Esophagus squamous epithelium (tissue), 4 donors: ENCODE measurements at regions not wholly inside any gene's neighbourhood (a gene's known extent, or its start where the extent isn't known, plus 50 kb on each side); places are given as distances from the start of the nearest gene placed in this dataset.

ENCODE experiments used
- CTCF ChIP-seq, 6 experiments: fragments of 450-650 bp in 4 of 6; fragments of 200-600 bp in 2 of 6; sonication (generic) in 2 of 6; IDR thresholded peaks; one replicate each; pipeline ENCODE4 v1.5.1; 2016 to 2019; ENCODE audit warnings: antibody characterized with exemption in 6 of 6, mild to moderate bottlenecking in 4 of 6, moderate library complexity in 4 of 6
- POLR2A ChIP-seq, 4 donors: fragments of 450-650 bp; IDR thresholded peaks; one replicate each; pipeline ENCODE4 v1.6.1; 2017; ENCODE audit warnings: antibody characterized with exemption in 4 of 4, mild to moderate bottlenecking in 4 of 4, moderate library complexity in 3 of 4

DNA sequence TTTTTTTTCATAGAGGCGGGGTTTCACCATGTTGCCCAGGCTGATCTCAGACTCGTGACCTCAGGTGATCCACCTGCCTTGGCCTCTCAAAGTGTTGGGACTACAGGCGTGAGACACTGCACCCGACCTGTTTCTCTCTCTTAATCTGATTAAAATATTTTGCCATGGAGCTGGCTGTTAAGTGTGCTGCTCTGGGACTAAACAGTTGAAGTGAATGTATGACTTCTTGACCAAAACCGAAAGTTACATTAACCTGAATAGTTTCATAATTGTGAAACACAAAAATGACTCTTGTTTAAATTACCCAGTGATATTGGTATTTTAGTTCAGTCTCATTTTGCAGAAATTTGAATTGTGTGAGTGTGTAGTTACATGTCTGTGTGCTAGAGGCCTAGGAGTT is 2548.6 kb downstream of the PCDH7 start:
- TF ChIP-seq CTCF (IDR thresholded peaks at IDR 0.05) (no peak), POLR2A (IDR thresholded peaks at IDR 0.05) (no peak)
